ENCODE measurements at regions not wholly inside any gene's neighbourhood (a gene's known extent, or its start where the extent isn't known, plus 50 kb on each side); places are given as distances from the start of the nearest gene placed in this dataset.
"Not testable (repeated sequence)": the region's sequence is repeated elsewhere in the genome, so short reads cannot be mapped to it uniquely, and the experiment has no call there.

DNA sequence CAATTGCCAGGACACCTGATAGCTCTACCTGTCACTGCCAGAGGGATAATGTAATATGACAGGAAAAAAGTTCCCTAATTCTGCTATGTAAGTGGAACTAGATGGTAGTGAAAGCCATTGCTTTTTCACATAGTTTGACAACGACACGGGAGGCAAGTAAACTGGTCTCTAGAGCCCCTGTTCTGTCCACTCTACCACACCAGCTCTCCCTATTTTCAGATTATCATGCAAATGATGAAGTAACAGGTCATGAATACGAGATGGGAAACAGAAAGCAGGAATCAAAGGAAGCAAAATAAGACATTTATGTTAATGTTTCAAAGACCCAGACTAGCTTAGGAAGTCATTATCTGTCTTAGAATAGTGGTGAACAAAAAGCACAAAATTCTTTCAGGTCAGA lies 56.2 kb downstream of the TAF11L14 start:
- DNase-seq = no peak

DNA sequence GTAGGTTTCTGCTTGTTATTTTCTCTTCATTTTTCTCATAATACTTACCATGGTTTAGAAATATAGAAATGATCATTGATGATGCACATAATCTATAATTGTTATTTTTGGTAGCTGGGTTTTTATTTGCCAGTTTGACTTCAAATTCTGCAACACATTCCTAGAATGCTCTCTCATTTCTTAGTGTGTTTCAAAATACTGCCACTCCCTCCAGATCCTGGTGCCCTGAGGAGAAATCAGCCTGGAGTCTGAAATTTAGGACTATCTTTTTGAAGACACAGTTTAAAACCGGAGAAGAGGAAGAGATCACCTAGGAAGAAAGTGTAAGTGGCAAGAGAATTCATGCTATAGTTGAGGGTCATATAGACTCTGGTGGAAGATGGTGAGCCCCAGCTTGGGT lies 57.5 kb downstream of the TAF11L14 start:
- no peak for DNase-seq

DNA sequence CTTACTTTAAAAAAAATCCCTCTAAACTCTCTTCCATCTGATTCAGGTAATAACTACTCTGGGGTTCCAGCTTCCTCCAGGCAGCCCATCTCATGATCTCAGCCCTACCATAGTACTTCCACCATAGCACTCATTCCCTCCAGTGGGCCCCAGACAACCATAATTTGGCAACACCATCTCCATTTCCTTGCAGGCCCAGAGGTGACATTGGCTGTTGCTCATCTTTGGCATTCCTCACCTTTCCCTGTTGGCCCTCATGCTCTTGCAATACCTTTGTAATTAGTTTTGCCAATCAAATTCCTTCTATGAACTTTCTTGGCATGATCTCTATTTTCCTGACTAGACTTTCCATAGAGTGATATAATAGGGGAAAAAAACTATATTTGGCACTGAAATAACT lies 60.1 kb downstream of the TAF11L14 start:
- no peak for DNase-seq

DNA sequence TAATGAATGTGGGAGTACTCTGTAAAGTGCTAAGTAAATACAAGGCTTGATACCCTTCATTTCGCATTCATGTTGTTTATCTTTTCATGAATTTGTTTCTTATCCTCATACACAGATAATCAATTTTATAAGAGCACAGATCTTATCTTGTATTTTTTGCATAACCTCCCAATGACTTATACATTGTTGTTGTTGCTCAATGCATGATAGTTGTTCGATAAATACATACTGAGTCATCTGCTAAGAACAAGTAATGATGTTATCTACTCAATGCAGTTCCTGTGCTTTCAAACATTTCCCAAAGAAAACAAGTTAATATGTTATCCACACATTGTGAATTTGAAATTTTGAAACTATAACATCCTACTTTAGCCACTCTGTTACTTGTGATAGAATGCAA lies 60.7 kb downstream of the TAF11L14 start:
- no peak for DNase-seq

DNA sequence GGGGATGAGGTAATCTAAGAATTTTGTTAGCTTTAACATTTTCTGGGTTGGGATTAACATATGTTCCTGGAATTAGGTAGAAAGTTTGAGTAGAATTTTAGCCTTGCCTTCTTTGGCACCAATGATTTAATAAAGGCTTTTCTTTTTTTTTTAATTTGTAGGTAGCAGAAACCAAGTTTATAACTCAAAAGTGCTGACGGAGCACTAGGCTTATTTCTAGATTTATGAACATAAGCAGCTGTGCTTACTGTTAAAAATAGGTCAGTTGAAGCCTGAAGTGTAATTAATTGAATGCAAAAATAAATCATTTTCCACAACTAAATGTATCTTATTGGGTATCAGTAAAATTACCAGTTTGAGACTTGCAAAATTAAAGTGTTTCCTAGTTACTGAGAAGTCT lies 62.4 kb downstream of the TAF11L14 start:
- no peak for DNase-seq

DNA sequence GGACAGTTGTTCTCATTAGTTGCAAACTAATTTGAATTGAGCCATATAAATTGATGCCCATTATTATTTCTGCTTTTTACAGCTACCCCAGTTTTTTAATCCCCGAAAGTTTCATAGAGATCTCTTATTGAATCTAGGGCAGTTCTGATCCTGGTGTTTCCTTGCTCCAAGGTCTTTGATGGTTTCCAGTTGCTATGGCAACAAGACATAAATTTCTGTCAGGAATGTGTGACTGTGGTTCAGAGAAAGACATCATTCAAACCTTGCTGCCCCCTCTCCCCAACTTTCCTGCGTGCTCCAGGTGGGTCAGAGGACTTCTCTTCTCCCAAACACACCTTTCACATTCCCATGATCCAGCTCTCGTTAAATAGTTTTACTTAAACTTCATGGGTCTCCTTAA lies 63.4 kb downstream of the TAF11L14 start:
- DNase-seq = no peak

DNA sequence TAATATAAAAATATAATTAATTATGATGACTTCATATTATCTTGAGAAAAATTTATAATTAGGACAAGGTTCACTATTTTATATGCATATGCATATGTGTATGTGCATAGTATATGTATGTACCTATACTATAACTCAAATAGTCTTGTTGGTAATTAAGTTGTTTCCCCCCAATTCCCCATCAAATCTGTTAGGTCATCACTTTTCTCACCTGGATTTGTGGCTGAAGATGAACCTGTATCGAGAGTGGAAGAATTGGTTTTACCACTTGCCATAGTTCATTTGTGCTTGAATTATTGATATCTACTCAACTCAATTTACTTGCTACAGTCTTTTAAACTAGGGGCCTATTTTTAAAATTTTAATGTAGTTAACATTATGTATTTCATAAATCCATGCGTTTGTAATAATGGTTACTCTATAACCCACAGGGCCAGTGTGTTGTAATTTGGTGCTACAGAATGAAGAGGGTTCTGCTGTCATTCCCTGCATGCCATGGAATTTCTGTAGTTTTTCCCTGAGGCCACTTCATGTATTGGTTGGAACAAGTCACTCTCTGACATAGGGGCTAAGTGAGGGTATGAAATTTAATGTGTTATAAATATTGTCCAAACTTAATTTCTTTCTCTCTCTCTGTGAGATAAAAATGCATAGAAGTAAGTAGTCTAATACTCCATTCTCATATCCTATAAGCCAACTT lies 74.9 kb downstream of the TAF11L14 start:
- DNase-seq = no peak

DNA sequence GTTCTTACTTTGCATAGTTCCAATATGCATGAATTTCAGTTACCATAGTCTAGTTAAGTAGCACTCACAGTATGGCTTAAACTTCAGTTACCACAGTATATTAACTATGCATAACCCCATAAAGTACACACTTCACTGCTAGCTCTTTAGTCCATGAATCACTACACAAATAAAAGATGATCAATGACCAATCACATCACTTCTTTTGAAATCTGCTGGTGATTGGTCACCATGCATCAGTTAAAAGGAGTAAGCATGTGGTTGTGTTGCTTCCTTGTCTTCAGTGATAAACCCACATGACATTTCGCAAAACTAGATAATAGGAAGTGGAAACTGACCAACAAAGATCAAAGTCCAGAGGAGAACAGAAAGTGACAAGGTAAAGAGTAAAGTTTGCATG lies 79.0 kb downstream of the TAF11L14 start:
- no peak for DNase-seq

DNA sequence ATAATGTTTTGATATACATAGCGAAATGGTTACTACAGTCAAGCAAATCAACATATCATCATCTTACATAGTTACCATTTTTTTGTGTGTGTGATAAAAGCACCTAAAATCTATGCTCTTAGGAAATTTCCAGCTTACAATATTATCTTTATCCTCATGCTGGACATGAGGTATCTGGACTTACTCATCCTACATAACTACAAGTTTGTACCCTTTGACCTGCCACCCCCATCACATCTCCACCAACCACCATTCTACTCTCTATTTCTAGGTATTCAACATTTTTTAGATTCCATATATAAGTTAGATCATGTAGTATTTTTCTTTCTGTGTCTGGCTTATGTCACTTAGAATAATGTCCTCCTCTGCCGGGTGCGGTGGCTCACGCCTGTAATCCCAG lies 79.9 kb downstream of the TAF11L14 start:
- DNase-seq = no peak

DNA sequence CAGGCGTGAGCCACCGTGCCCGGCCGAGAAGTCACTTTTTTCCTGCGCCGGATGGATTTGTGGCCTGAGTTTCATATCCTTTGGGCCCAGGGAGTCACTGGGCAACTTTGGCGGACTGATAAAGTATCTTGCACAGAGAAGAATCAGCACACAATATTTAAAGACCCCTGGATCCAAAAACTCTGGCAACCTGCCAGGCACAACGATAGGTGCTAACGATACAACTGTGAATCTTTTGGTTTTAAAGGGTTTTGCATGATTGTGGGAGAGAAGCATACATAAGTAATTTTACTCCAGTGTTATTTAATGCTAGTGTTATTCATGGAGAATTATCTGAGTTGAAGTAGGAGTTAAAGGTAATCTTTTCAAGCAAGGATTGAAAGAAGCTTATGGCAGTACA lies 85.3 kb downstream of the TAF11L14 start:
- no peak for DNase-seq

DNA sequence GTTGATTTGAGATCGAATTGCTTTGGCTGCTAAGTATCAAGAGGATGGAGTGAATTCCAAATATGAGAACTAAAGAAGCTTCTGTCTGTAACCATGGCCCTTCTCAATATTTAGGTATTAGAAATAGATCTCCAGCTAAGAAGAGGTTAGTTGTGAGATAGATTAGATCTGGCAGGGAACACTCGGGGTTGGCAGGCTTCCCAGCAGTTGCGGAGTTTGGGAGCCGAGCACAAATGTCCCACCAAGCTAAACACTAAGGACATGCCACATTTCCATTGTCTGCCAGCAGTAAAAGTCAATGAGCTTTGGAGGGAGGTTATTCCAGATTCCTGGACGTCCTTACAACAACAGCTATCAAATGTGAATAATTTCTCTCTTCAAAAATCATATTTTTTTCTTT lies 85.8 kb downstream of the TAF11L14 start:
- DNase-seq = no peak

DNA sequence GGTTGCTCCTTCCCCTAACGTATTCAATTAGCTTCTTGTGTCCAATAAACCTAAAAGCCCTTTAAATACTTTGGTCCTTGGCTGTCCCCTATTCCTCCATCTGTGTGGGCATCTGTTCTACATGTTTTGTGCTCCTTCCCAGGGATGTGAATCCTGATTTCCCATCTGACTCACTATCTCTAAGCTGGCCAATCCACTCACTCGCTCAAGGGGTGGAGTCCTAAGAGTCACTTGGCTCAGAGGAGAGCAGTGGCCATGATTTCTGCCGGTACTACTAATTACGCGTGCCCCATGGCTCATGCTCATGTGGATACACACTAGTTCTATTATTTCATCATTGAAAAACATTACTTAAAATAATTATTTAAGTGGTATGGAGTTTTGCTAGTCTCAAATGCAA lies 89.6 kb downstream of the TAF11L14 start:
- DNase-seq = no peak

DNA sequence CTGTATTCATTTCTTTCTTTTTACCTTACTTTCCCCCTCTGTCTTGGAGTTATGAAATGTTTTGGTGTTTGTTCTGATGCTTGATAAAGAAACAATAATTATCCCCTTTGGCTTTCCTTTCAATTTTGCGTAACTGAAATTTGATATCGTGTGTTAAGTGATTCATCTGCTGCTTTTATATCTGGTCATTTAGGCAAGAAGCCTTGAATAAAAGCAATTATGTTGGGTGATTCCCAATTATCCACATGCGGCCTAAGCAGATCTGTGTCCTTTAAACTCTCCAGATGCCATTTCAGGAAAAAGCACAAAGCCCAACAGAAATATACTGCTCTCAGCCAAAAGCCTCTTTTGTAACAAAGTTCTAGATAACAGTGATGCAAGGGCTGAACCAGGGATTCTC lies 92.8 kb downstream of the TAF11L14 start:
- no peak for DNase-seq

DNA sequence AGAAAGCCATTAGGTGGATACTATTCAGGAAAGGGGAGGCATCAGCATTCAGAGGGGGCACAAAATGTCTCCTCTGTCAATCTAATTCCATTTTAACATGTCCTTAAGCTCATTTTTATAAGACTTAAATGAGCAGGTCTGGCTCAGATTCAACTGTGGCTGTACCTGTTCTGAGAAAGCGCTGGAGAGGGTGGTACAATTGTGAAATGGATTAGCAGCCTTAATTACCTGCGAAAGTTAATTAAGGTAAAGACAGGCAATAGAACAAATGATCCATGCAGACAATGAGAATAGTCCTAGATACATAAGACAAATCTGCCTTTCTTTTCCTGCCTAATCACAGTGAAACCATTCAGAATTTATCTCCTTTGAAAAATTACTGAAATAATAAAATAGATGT lies 96.2 kb downstream of the TAF11L14 start:
- no peak for DNase-seq

DNA sequence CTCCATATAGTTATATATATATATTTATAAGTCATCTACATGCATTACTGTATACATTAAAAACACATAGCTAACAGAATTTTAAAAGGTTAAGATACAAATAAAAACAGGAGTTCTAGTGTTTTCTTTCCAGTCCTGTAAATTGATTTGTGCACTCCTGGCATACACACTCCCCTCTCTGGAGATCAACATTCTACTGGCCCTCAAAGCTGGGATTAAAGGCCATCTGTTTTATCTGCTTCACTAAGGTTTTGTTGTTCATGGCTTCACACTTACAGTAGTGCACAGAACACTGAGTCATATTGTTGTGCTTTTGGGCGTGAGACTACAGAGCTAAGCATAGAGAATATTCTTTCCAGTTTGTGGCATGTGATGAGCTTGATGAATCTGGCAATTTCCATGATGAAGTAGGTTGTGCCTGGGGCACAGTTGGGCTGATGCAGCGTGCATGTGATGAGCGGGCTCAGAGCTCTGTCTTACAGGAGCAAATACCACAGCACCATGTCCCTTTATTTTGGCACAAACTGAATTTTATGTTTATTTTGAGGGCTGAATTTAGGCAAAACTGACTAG lies 98.2 kb downstream of the TAF11L14 start:
- no peak for DNase-seq

DNA sequence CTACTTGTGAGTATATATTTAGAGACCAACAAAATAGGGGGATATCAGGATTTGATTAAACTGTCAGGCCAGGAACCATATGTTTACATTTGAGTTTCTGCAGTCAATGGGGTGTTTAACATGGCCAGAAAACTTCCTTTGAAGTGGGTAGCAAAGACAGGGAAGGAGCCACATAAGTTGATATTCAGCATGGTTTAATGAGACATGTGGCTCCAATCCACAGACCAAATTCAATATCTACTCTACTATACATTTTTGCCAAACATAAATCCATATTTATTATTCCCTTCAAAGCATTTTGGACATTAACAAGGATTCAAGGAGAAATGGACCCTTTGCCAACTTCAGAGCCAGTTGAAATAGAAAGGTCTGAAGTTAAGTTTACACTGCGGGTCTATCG lies 99.8 kb downstream of the TAF11L14 start:
- DNase-seq = no peak

DNA sequence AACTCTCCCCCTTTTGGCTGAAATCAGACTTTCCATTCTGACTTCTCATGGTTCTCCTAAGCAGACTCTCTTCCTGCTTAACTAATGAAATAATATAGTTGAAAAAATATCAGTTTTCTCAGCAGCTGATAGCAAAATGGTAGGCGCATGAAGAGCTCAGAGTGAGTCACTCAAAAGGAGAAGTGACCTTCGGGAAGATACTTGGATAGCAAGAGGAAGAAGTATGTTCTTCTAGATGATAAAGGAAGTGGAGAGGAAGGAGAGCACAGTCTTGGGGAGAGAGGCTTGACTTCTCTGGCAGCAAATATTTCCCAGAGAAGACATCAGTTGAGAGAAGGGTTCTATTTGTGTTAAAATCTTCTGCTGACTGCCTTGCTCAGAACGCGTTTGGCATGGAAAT lies 101.5 kb downstream of the TAF11L14 start:
- no peak for DNase-seq

DNA sequence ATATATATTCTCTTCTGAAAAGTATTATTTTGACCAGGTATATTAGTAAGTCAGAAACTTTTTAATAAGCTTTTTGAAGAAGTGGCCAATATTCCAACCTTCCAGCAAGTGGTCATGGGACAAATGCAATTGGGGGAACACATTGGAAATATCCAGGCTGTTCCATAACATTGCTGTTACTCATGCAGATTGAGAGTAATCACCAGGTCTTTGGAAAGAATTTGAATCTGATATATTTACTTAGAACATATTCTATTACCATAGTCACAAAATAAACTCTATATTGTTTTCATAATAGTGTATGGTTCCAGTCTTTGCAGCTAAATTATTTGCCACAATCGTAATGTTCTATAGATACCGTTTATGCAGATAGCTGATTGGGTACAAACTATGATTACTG lies 102.8 kb downstream of the TAF11L14 start:
- DNase-seq = no peak

DNA sequence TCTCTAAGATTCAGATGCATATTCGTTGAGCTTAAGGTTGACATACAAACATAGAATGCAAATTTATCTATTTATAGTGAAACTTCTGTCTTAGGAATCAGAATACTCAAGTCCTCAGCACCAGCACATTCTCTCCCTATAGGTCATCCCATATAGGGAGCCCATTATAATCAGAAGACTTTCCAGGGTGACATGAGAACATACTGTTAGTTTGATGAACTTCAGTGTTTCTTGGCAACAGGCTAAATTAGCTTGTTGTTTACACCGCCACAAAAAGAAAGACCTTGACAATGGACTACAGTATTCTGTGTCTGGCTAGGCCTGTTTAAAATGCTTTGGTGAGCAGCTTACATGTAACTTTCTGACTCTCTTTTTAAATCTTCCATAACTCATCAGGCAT lies 104.2 kb downstream of the TAF11L14 start:
- no peak for DNase-seq

DNA sequence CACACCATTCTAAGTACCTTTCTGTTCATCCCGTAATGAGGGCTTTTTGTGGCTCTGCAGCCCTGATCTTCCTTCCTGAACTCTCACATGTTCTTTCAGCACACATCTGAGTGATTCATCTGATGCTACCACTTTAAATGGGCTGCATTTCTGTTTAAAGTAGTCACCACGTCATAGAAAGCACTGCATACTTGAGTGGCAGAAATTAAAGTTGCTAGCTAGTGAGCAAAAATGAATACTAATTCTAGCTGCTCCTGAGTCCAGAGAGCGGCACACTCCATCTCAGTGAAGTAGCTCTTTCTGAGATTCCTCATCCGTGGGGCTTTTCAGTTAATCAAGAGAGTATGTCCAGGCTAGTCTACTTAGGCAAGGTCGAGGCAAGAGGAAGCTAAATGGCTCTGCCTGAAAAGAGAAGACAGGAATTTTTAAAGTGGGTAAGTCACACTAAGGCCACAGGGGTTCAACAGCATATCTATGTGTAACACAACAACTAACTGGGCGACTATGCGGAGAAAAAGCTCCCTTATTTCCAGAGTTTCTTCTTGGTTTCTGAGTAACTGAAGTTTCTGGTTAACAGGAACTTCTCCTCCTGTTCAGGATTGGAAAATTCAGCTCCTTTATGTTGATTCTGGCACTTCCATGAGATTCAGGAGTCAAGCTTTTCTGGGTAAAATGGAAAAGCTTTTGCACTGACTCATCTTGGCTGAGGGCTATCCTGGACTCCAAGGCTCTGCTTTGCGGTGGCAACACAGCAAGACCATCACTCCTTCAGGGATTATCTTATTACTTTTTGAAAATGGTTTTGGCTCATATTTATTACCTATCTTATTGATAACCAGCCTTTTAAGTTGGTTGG lies 109.5 kb downstream of the TAF11L14 start:
- no peak for DNase-seq

DNA sequence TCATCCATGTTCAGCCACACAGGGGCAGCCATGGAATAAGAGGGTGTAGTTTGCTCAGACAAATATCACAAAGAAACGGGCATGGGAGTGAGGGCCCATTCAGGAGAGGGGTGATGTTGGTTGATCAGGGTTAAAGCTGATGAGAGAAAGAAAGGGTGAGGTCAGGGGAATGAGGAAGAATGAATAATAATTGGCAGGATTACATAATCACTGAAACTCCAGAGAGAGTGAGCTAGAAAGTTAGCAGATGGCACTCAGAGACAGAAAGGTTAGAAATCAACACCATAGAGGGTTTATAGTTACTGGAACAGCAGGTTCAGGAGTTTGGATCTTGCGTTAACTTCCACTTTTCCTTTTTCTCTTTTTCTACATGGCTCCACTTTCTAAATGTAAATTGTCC lies 113.9 kb downstream of the TAF11L14 start:
- DNase-seq = no peak

DNA sequence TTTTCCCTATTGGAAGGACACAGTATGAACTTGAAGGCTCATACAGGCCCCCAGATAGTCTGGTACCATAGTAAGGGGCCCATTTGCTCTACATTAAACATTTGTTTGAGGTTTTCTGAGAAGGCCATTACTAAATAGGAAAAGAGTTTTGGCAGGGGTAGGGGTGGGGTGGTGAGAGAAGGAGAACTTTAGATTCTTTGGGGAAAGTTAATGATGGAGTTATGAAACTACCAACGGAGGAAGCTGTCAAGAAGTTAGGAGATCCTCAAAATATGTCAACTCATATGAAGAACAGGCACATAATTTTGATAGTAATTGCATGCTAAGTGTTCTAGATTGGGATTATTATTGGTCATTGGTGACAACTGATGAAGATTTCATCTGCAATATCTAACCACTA lies 114.7 kb downstream of the TAF11L14 start:
- no peak for DNase-seq

DNA sequence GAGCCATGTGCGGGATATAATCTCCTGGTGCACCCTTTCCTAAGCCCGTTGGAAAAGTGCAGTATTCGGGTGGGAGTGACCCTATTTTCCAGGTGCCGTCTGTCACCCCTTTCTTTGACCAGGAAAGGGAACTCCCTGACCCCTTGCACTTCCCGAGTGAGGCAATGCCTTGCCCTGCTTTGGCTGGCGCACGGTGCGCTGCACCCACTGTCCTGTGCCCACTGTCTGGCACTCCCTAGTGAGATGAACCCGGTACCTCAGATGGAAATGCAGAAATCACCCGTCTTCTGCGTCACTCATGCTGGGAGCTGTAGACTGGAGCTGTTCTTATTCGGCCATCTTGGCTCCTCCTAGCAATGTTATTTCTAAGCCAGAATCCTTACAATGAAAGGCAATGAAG lies 121.1 kb downstream of the TAF11L14 start:
- DNase-seq = not testable (repeated sequence)

DNA sequence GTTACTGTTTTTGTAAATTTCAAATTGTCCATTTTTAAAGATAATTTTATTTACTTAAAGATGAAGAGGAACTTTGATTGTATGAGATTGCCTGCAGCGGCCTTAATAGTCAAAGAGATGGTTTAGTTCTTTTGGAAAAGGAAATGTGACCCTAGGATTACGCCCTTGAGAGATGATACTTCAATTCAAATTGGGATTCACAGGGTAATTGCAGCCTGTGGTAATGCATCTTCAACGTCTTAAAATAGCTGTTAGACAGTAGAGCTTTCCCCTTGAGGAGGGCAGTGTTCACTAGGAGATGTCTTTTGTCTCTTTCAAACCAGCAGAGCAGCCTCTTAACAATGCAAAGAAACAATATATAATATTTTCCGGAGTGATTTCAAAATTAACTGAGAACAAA lies 127.1 kb downstream of the TAF11L14 start:
- no peak for DNase-seq

Data from SW 1271 (cell line).